ENCODE measurements at regions not wholly inside any gene's neighbourhood (a gene's known extent, or its start where the extent isn't known, plus 50 kb on each side); places are given as distances from the start of the nearest gene placed in this dataset.
A peak's percentile ranks its signal among the peaks of the same experiment; 100 is the strongest.

GRCh38 chr6:22838345-22838744, 269.0 kb downstream of the HDGFL1 start:
- ATAC-seq (ENCODE audit: low read depth) = no peak
- intact Hi-C loops (cut with micrococcal nuclease) = no loop called here
- in situ Hi-C loops (cut with MboI; ENCODE audit: low sequenced_read_pairs) = no loop called here
- Histone ChIP-seq H3K27me3 (ENCODE audit: control insufficient read depth, insufficient read depth, low read length) (no peaks in the 10 kb centered on the region), H3K18ac (ENCODE audit: low read depth, low read length) (no peak overlapping the region), H3K23ac (ENCODE audit: low read depth, low read length) (no peak overlapping the region), H3K14ac (replicated peaks; ENCODE audit: low read depth, low read length) (no peak overlapping the region), H4K8ac (ENCODE audit: low read depth in 2 of 2, low read length in 2 of 2) (no peak overlapping the region), H3K9me3 (ENCODE audit: control insufficient read depth, insufficient read depth, low read length) (no peaks in the 10 kb centered on the region; the same call in 1 of the 2 replicates), H2BK120ac (ENCODE audit: low read depth, low read length) (no peak overlapping the region), H4K91ac (ENCODE audit: insufficient read depth, low read depth, low read length) (no peak overlapping the region), H3K4ac (ENCODE audit: low read depth, low read length) (no peak overlapping the region), H2AK5ac (ENCODE audit: low read depth, low read length) (no peak overlapping the region), H3K79me1 (ENCODE audit: low read depth in 1 of 2, low read length in 2 of 2) (no peaks in the 10 kb centered on the region), H2BK20ac (ENCODE audit: low read depth, low read length) (no peak overlapping the region), H3K27ac (ENCODE audit: insufficient read depth, low read length) (no peak overlapping the region), H3K9ac (ENCODE audit: low read depth, low read length) (no peak overlapping the region), H3K4me3 (ENCODE audit: insufficient read depth, low read depth, low read length) (no peak overlapping the region), H2AFZ (replicated peaks; ENCODE audit: low read length, poor library complexity) (no peak overlapping the region), H3K9me1 (ENCODE audit: insufficient read depth, low read length) (no peaks in the 10 kb centered on the region), H4K5ac (ENCODE audit: low read depth, low read length) (no peak overlapping the region), H2AK9ac (replicated peaks; ENCODE audit: low read depth, low read length, poor library complexity) (no peak overlapping the region), H2BK5ac (ENCODE audit: low read depth, low read length, poor library complexity, severe bottlenecking) (no peak overlapping the region), H2BK15ac (ENCODE audit: low read depth, low read length) (no peak overlapping the region), H3K4me1 (ENCODE audit: control insufficient read depth, insufficient read depth, low read length) (no peaks in the 10 kb centered on the region), H4K20me1 (ENCODE audit: insufficient read depth, low read length) (no peaks in the 10 kb centered on the region), H3K36me3 (ENCODE audit: control insufficient read depth, insufficient read depth, low read length) (no peaks in the 10 kb centered on the region), H3K56ac (ENCODE audit: extremely low read depth, insufficient read depth, low read length) (no peak overlapping the region), H3K4me2 (ENCODE audit: low read depth, low read length) (no peak overlapping the region)
- DNase-seq = peak; percentile 10
- TF ChIP-seq RAD21 (IDR thresholded peaks at IDR 0.05; ENCODE audit: low read length) = no peak
- no peak for TF ChIP-seq BHLHE40 (IDR thresholded peaks at IDR 0.05; ENCODE audit: low read depth, low read length)
- no peak for TF ChIP-seq NFE2L2 (IDR thresholded peaks at IDR 0.05; ENCODE audit: low read depth, low read length)
- TF ChIP-seq CHD1 (IDR thresholded peaks at IDR 0.05; ENCODE audit: low read depth, low read length) = no peak
- TF ChIP-seq ELK1 (IDR thresholded peaks at IDR 0.05; ENCODE audit: borderline replicate concordance, low read depth, low read length) = no peak
- no peak for TF ChIP-seq MAFK (IDR thresholded peaks at IDR 0.05; ENCODE audit: low read depth, low read length)
- TF ChIP-seq POLR2A (IDR thresholded peaks at IDR 0.05; ENCODE audit: low read depth, low read length) = no peak
- TF ChIP-seq MAZ (IDR thresholded peaks at IDR 0.05; ENCODE audit: borderline replicate concordance, low read depth, low read length) = no peak
- TF ChIP-seq FOS (IDR thresholded peaks at IDR 0.05; ENCODE audit: low read depth, low read length) = no peak
- TF ChIP-seq CEBPB (IDR thresholded peaks at IDR 0.05; ENCODE audit: low read depth, low read length) = no peak
- no peak for TF ChIP-seq RCOR1 (IDR thresholded peaks at IDR 0.05; ENCODE audit: insufficient replicate concordance, low read length)
- no peak for TF ChIP-seq RFX5 (IDR thresholded peaks at IDR 0.05; ENCODE audit: low read depth, low read length)
- TF ChIP-seq CTCF (conservative IDR thresholded peaks at IDR 0.05; ENCODE audit: low read depth, low read length) = no peak
- no peak for TF ChIP-seq USF2 (IDR thresholded peaks at IDR 0.05; ENCODE audit: low read depth, low read length)
- no peak for TF ChIP-seq SMC3 (IDR thresholded peaks at IDR 0.05; ENCODE audit: low read depth, low read length)
- TF ChIP-seq MXI1 (IDR thresholded peaks at IDR 0.05; ENCODE audit: borderline replicate concordance, low read depth, low read length) = no peak
- BruUV-seq (replicated peaks) = no TSS peak
- ChIA-PET POLR2A (ENCODE audit: unreplicated experiment) (no interaction called here), CTCF (interaction anchor here (0.7 kb wide), 1 partner anchor 655 kb away, joined by 5 read pairs; no protein-coding TSS in a partner anchor)
- WGBS, 2 experiments (ENCODE audit: extremely low coverage in 2 of 2, insufficient read length in 1 of 2) = no CpG with 5 or more reads among the region's 4 CpGs
- dilution Hi-C loops (cut with HindIII; ENCODE audit: low sequenced_read_pairs, unreplicated experiment) = no loop called here
